T follicular helper cell (primary cell): ENCODE measurements at regions not wholly inside any gene's neighbourhood (a gene's known extent, or its start where the extent isn't known, plus 50 kb on each side); places are given as distances from the start of the nearest gene placed in this dataset.

Experiments used
- DNase-seq: peaks from one replicate; pipeline ENCODE4 v3.0.0-alpha.2; 2020; ENCODE audit warnings: low read depth

- DNase-seq = no peak
Measured at GRCh38 chr21:40985370-40985769, 138.4 kb upstream of the DSCAM start.

DNA sequence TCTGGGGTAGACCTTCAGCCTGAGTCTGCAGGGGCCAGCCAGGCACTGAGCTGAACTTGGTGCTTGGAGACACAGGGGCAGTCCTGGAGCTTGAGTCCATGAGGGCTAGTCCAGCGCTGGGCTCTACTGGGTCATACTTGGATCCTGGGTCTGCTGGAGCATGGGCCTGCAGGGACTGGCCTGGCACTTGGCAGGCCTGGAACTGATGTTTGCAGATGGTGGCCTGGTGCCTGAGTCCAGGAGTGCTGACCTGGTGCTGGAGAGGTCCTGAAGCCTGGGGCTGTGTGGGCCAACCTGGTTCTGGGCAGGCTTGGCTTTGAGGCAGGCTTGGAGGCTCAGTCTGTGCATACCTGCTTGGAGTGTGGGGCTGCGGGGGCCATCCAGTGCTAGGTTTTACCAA is 143.4 kb upstream of the DSCAM start:
- no peak for DNase-seq

DNA sequence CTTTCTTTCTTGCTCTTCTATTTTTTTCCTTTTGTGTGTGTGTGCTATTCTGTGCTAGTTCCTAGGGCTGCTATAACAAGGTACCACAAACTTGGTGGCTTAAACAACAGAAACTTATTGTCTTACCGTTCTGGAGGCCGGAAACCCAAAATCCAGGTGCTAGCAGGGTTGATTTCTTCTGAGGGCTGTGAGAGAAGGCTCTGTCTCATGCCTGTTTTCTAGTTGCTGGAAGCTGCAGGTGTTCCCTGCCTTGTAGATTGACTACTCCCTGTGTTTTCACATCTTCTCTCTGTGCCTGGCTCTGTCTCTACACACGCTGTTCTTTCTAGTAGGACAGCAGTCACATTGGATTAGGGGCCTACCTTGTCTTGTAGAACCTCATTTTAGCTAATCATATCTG is 150.9 kb upstream of the DSCAM start:
- no peak for DNase-seq

- DNase-seq = no peak
Measured at GRCh38 chr21:41000838-41001237, 153.9 kb upstream of the DSCAM start.

DNA sequence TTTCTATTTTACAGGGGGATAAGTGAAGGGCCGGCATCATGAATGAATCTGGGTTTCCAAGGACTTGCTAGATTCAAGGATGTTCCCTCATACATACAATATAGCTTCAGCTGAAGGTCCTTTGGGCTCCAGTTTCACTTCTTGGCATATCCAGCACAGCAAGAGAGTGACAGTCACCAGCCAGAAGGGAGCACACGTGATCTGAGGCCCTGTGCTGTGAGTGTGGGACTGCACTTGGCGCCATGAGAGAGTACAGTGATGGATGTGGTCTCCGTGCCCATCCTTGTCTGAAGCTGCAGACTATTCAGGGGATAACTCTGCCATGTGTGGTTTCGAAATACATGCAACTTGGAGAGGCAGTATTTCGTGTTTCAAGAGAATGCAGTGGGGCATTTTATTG is 159.7 kb upstream of the DSCAM start:
- DNase-seq = no peak

- no peak for DNase-seq
Measured at GRCh38 chr21:41008351-41008750, 159.6 kb upstream of the BACE2 start.

DNA sequence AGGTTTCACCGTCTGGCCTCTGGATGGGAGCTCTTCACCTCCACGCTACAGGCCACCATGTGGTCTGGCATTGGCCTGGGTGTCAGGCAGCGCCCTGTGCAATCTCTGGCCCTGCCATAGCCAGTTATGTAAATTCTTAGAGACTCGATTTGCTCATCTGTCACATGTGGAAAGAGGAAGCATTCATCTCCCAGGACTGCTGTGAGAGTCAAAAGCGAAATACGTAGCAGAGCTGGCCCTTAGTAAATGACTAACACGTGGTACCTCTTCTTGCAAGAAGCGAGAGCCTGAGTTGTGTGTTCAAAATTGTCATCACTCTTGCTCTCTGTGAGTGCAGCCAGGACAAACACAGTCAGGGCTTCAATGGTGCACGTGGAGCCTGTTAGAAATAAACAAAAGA is 159.0 kb upstream of the BACE2 start:
- no peak for DNase-seq

GRCh38 chr21:41009398-41010100 is 158.4 kb upstream of the BACE2 start:
- DNase-seq = no peak

DNA sequence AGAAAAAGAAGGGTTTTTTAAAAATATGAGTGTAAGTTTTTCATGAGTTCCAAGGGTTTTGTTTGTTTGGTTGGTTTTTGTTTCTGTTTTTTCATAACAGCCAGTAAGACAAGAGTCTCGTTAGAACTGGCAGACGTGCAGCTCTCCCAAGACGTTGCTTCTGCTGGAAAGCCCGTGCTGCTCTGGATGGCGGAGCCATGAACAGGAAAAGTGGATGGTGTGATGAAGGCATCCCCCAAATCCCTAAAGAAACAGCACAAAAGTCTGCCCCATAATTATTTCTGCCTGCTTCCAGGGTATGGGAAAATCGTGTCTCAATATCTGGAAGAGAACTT is 157.9 kb upstream of the BACE2 start:
- no peak for DNase-seq

- DNase-seq = no peak
Measured at GRCh38 chr21:41011098-41011731, 156.7 kb upstream of the BACE2 start.

- no peak for DNase-seq
Measured at GRCh38 chr21:41011951-41012366, 156.0 kb upstream of the BACE2 start.

GRCh38 chr21:41012425-41012824 is 155.5 kb upstream of the BACE2 start:
- no peak for DNase-seq

- DNase-seq = no peak
Measured at GRCh38 chr21:41016472-41016871, 151.5 kb upstream of the BACE2 start.

- no peak for DNase-seq
Measured at GRCh38 chr21:41018431-41018830, 149.5 kb upstream of the BACE2 start.

DNA sequence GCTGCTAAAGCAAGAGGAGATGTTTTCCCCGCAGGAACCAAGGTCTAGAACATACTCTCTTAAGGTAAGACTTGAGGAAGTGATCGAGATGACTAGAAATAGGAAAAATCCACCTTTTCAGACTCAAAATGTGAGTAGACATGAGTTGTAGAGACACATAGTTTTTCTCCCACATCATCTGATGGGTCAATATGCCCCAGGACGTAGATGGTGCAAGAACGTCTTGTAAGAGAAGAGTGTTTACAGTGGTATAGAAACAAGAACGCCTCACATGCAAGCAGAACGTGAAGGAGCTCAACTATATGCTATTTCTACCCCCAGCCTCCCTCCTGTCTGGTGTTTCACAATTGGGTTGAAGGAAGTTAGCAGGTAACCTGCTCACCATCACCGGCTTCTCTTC is 144.0 kb upstream of the BACE2 start:
- DNase-seq = no peak

DNA sequence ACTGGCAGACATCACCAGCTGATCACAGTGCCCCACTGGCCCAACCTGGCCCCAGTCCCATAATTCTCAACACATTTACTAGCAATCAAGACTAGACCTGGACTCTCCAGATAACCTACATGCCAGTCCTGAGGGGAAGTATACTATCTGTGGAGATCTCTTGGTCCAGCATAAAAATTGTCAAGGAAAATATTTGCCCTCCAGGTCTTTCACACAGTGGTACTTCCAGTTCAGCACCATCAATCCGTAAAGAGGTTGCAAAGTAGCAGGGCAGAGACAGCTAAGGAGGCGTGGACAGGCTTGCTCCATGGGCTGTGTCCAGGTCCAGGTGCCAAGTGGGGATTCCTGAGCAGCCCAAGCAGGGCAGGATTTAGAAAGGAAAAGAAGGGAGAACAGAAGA is 143.6 kb upstream of the BACE2 start:
- DNase-seq = no peak

GRCh38 chr21:41024746-41025254 is 143.2 kb upstream of the BACE2 start:
- no peak for DNase-seq

GRCh38 chr21:41029571-41029970 is 138.4 kb upstream of the BACE2 start:
- DNase-seq = no peak

DNA sequence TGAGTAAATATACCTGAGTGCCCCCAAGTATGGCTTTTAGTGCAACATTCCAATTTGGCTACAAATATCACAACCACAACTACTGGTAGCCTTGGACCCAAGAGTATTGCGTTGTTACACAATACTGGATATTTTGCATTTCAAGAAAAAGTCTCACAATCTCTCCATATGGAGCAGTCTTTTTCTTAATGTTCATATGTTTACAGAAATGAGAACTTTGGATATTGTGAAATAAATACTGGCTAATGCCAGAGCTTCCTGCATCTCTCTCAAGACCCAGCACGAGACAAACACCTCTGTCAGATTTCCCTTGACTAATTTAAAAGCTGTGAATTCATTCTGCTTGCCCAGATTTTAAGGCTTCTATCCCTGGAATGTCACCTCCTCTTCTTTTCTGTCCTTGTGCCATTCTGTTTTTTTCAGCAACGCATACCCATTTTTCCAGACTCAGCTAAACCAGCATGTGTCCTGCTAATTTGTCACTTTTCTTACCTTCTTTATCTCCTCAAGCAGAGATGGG is 136.2 kb upstream of the BACE2 start:
- DNase-seq = no peak

DNA sequence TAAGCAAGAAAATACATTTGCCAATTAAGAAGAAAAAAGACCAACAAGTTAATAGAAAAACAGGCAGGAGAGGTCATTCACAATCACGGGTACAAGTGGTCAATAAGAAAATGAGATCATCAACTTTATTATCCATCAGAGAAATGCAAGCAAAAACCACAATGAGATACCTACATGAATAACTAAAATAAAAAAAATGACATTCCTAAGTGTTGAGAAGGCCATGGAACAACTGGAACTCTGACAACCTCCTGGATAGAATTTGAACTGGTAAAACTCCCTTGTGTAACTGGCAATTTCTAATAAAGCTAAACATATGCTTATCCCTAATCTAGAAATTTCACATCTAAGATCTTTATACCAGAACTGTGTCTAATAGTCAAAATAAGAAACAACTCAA is 135.4 kb upstream of the BACE2 start:
- DNase-seq = no peak

GRCh38 chr21:41037212-41037611 is 130.7 kb upstream of the BACE2 start:
- no peak for DNase-seq

DNA sequence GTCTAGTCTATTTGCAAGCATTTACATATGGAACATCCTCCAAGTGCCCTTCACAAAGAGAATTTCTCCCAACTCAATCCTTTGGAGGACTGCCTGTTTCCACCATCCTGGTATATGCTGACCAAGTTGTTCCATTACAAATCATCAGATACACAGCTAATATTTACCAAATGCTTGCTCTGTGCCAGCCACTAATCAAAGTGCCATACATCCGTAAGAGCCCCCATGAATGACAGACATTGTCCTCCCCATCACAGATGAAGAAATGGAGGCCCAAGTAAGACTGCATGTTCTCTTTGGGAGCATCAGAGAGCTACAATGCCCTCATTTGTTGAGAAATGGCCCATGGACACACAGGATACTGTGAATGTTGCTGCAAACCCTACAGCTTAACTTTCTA is 130.0 kb upstream of the BACE2 start:
- DNase-seq = no peak

- no peak for DNase-seq
Measured at GRCh38 chr21:41043014-41043413, 124.9 kb upstream of the BACE2 start.
